IMR-90 (cell line): ENCODE measurements at regions not wholly inside any gene's neighbourhood (a gene's known extent, or its start where the extent isn't known, plus 50 kb on each side); places are given as distances from the start of the nearest gene placed in this dataset.

Source experiments
- BHLHE40 ChIP-seq: fragments of 150-350 bp; IDR thresholded peaks from 2 replicates; pipeline ENCODE4 v1.6.1; 2016; ENCODE audit warnings: mild to moderate bottlenecking, low read depth, low read length
- CHD1 ChIP-seq: IDR thresholded peaks from 2 replicates; pipeline ENCODE4 v1.6.1; 2012; ENCODE audit warnings: low read depth, low read length, improper control_type of control experiment
- CTCF ChIP-seq: conservative IDR thresholded peaks from 2 replicates; pipeline ENCODE4 v1.5.1; 2012; ENCODE audit warnings: mild to moderate bottlenecking, low read depth, low read length, improper control_type of control experiment
- FOS ChIP-seq: fragments of 150-350 bp; IDR thresholded peaks from 2 replicates; pipeline ENCODE4 v1.6.1; 2016; ENCODE audit warnings: low read depth, low read length
- RAD21 ChIP-seq: IDR thresholded peaks from 2 replicates; pipeline ENCODE4 v1.6.1; 2012; ENCODE audit warnings: low read length, improper control_type of control experiment

GRCh38 chr3:5480190-5480589 lies 292.7 kb downstream of the EDEM1 start:
- TF ChIP-seq RAD21: no peak
- TF ChIP-seq CTCF: no peak
- TF ChIP-seq BHLHE40: no peak
- no peak for TF ChIP-seq FOS
- TF ChIP-seq CHD1: no peak
